Naive thymus-derived CD8-positive, alpha-beta T cell (primary cell): ENCODE measurements at regions not wholly inside any gene's neighbourhood (a gene's known extent, or its start where the extent isn't known, plus 50 kb on each side); places are given as distances from the start of the nearest gene placed in this dataset.

Experiments
- ATAC-seq, 2 donors: fragments of 150-1000 bp; cut with Tn5 transposase in 1 of 2; sonication (Bioruptor Pico), chemical (Tn5 transposase) in 1 of 2; 1 replicate in 1 of 2; 2 replicates in 1 of 2; pipeline ENCODE4 v1.10.0; 2021; ENCODE audit warnings: mild to moderate bottlenecking in 2 of 2, moderate library complexity in 2 of 2
- POLR2A ChIA-PET: fragments of 350-600 bp; sonication (Branson Sonifier 250); formaldehyde crosslinking; loops from one replicate; lab custom pipeline; 2021; ENCODE audit warnings: antibody characterized with exemption; lab: Charles Lee
- DNase-seq, 10 donors: peaks; one replicate each; pipeline versions ENCODE4 v3.0.0 to v3.0.0-alpha.2; 2020 to 2022
- H3K27ac Mint-ChIP-seq, 10 donors: one replicate each; pipeline ENCODE4 v1.8.0; 2020 to 2022; ENCODE audit warnings: mild to moderate bottlenecking in 10 of 10, mixed read lengths in 10 of 10, moderate library complexity in 4 of 10, inconsistent platforms in 1 of 10
- H3K27me3 Mint-ChIP-seq, 5 donors: one replicate each; pipeline ENCODE4 v1.8.0; 2021 to 2022; ENCODE audit warnings: mixed read lengths in 5 of 5
- H3K36me3 Mint-ChIP-seq, 3 donors: one replicate each; pipeline ENCODE4 v1.8.0; 2020 to 2022; ENCODE audit warnings: mixed read lengths in 3 of 3, mild to moderate bottlenecking in 2 of 3, inconsistent platforms in 1 of 3
- H3K4me1 Mint-ChIP-seq, 4 donors: one replicate each; pipeline ENCODE4 v1.8.0; 2021 to 2022; ENCODE audit warnings: mixed read lengths in 4 of 4
- H3K4me3 Mint-ChIP-seq, 10 donors: one replicate each; pipeline ENCODE4 v1.8.0; 2020 to 2022; ENCODE audit warnings: mild to moderate bottlenecking in 10 of 10, mixed read lengths in 10 of 10, moderate library complexity in 6 of 10, inconsistent platforms in 1 of 10
- H3K9me3 Mint-ChIP-seq, 9 donors: one replicate each; pipeline ENCODE4 v1.8.0; 2020 to 2022; ENCODE audit warnings: mixed read lengths in 9 of 9, mild to moderate bottlenecking in 3 of 9, inconsistent platforms in 1 of 9, moderate library complexity in 1 of 9

GRCh38 chr9:4415281-4415680 is 75.0 kb upstream of the SLC1A1 start:
- Mint-ChIP-seq H3K9me3 (peaks cover 0 to 7% (median 0%) of the 10 kb centered on the region in 9 donors), H3K4me1 (peaks cover 0 to 2% (median 0%) of the 10 kb centered on the region in 4 donors), H3K27ac (no peak overlapping the region), H3K27me3 (peaks cover 0 to 7% (median 2%) of the 10 kb centered on the region in 5 donors), H3K36me3 (no peaks in the 10 kb centered on the region), H3K4me3 (no peak overlapping the region)
- DNase-seq (no peak), ATAC-seq (no peak)
- POLR2A ChIA-PET, result no interaction called here

DNA sequence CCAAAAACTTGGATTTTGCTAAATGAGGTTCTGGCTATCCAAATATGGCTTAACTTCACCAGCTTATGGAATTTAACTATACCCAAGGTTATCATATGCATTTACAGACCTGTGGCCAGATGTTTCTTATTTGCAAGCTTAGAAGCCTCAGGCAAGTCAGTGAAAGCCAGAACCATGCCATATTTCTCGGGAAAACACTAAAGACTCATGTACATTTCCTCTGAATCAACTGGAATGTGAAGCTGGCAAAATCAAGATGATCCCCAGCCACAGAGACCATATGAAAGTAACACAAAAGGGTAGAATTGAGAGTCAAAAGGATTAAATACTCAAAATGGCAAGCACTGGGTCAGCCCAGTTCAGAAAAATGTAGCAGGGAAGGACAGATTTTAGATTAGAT is 76.4 kb upstream of the SLC1A1 start:
- no peak for ATAC-seq
- no peak for DNase-seq
- H3K27me3 Mint-ChIP-seq, result peaks cover 0 to 7% (median 2%) of the 10 kb centered on the region in 5 donors
- H3K9me3 Mint-ChIP-seq, result peaks cover 0 to 7% (median 0%) of the 10 kb centered on the region in 9 donors
- no peak overlapping the region for H3K4me3 Mint-ChIP-seq
- POLR2A ChIA-PET, result no interaction called here
- H3K4me1 Mint-ChIP-seq, result peaks cover 0 to 2% (median 0%) of the 10 kb centered on the region in 4 donors
- no peak overlapping the region for H3K27ac Mint-ChIP-seq
- no peaks in the 10 kb centered on the region for H3K36me3 Mint-ChIP-seq

GRCh38 chr9:4404156-4404555 is 86.1 kb upstream of the SLC1A1 start:
- POLR2A ChIA-PET, result no interaction called here
- no peak for DNase-seq

DNA sequence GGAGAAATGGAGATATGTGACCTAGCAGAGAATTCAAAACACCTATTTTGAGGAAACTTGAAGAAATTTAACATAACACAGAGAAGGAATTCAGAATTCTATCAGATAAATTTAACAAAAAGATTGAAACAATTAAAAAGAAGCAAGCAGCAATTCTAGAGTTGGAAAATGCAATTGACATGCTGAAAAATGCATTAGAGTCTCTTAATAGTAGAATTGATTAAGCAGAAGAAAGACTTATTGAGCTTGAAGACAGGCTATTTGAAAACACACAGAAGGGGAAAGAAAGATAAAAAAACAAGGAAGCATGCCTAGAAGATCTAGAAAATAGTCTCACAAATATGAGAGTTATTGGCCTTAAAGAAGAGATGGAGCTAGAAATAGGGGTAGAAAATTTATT is 87.8 kb upstream of the SLC1A1 start:
- no peak for ATAC-seq
- POLR2A ChIA-PET, result no interaction called here
- peaks cover 10 to 54% (median 29%) of the 10 kb centered on the region in 9 donors for H3K9me3 Mint-ChIP-seq
- no peaks in the 10 kb centered on the region for H3K4me1 Mint-ChIP-seq
- H3K4me3 Mint-ChIP-seq, result no peak overlapping the region
- DNase-seq, result no peak
- peaks cover 0 to 7% (median 6%) of the 10 kb centered on the region in 5 donors for H3K27me3 Mint-ChIP-seq
- no peak overlapping the region for H3K27ac Mint-ChIP-seq
- peaks cover 0 to 43% (median 20%) of the 10 kb centered on the region in 3 donors for H3K36me3 Mint-ChIP-seq

More at GRCh38 chr9:4404156-4404555, 86.1 kb upstream of the SLC1A1 start:
- Mint-ChIP-seq H3K9me3 (peaks cover 10 to 54% (median 29%) of the 10 kb centered on the region in 9 donors), H3K4me1 (no peaks in the 10 kb centered on the region), H3K36me3 (peaks cover 0 to 43% (median 21%) of the 10 kb centered on the region in 3 donors), H3K27ac (no peak overlapping the region), H3K27me3 (peaks cover 0 to 2% (median 0%) of the 10 kb centered on the region in 5 donors), H3K4me3 (no peak overlapping the region)
- no peak for ATAC-seq

GRCh38 chr9:4400731-4401130 is 89.5 kb upstream of the SLC1A1 start:
- POLR2A ChIA-PET, result no interaction called here

DNA sequence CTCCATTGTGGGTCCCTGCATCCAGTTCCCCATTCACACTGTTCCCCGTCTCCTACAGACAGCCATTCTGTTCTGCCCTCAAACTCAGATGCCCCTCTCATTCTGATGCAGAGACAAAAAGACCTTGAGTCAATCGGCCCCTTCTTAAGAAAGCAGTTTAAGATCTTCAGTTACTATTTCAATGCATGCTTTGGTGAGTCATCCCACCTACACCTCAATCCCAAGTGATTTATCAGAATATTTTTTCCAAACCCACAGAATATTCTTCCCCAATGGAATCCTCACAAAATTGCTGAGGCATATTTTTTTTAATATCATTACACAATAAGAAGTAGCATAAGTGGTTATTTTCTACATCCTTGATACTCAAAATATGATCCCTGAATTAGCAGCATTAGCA is 92.4 kb upstream of the SLC1A1 start:
- no peak for ATAC-seq
- H3K9me3 Mint-ChIP-seq, result peaks cover 0 to 18% (median 11%) of the 10 kb centered on the region in 9 donors
- H3K27me3 Mint-ChIP-seq, result peaks cover 0 to 13% (median 6%) of the 10 kb centered on the region in 5 donors
- H3K27ac Mint-ChIP-seq, result no peak overlapping the region
- peaks cover 0 to 17% (median 9%) of the 10 kb centered on the region in 3 donors for H3K36me3 Mint-ChIP-seq
- POLR2A ChIA-PET, result no interaction called here
- DNase-seq, result no peak
- no peaks in the 10 kb centered on the region for H3K4me1 Mint-ChIP-seq
- H3K4me3 Mint-ChIP-seq, result no peak overlapping the region

More at GRCh38 chr9:4400731-4401130, 89.5 kb upstream of the SLC1A1 start:
- Mint-ChIP-seq H3K27ac (no peak overlapping the region), H3K27me3 (peaks cover 0 to 13% (median 6%) of the 10 kb centered on the region in 5 donors), H3K4me1 (no peaks in the 10 kb centered on the region), H3K36me3 (peaks cover 0 to 35% (median 20%) of the 10 kb centered on the region in 3 donors), H3K4me3 (no peak overlapping the region), H3K9me3 (peaks cover 10 to 44% (median 27%) of the 10 kb centered on the region in 9 donors)
- no peak for ATAC-seq
- DNase-seq, result no peak

DNA sequence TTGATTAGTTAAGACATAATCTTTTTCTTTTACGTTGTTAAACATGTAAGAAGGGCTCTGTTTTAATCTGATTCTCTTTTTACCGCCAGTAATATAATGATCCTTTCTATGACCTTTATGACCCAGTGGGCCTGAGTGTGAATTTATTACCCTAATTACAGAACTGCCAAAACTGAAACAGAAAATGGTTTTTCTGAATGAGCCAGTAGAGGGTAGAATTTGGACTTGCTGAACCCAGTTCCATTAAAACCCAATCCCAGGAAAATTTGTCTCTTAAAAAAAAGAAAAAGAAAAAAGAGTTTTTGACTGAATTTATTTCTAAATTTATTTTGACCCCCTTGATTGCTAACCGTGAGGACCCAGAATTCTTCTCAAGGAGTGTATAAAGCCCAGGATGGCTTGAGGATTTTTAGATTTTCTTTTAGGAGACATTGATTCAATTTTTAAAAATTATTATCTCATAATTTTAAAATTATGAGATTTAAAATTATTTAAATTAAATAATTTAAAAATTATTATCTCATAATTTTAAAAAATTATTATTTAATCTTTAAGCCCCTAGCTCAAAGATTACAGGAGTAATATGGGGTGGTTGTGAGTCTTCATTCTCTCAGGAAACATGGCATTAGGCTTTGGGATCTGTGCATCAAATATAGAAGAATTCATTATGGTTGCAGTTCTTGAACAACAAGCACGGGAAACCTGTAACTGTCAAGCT is 94.1 kb upstream of the GLIS3 start:
- no peaks in the 10 kb centered on the region for H3K36me3 Mint-ChIP-seq
- POLR2A ChIA-PET, result interaction anchor here (1.1 kb wide), 1 partner anchor 246 kb away, joined by 3 read pairs; no protein-coding TSS in a partner anchor
- H3K27ac Mint-ChIP-seq, result no peak overlapping the region
- DNase-seq (no peak), ATAC-seq (no peak)
- H3K4me1 Mint-ChIP-seq, result no peaks in the 10 kb centered on the region
- H3K4me3 Mint-ChIP-seq, result no peak overlapping the region
- H3K9me3 Mint-ChIP-seq, result no peaks in the 10 kb centered on the region
- H3K27me3 Mint-ChIP-seq, result peaks cover 0 to 13% (median 4%) of the 10 kb centered on the region in 5 donors

- ATAC-seq (no peak), DNase-seq (no peak)
- no peak overlapping the region for H3K27ac Mint-ChIP-seq
- no peaks in the 10 kb centered on the region for H3K36me3 Mint-ChIP-seq
- POLR2A ChIA-PET, result no interaction called here
- H3K4me3 Mint-ChIP-seq, result no peak overlapping the region
- H3K4me1 Mint-ChIP-seq, result peaks cover 0 to 9% (median 3%) of the 10 kb centered on the region in 4 donors
- no peaks in the 10 kb centered on the region for H3K9me3 Mint-ChIP-seq
- H3K27me3 Mint-ChIP-seq, result no peaks in the 10 kb centered on the region
These were observed 89.9 kb upstream of the GLIS3 start for GRCh38 chr9:4389755-4390154.

- H3K4me3 Mint-ChIP-seq, result no peak overlapping the region
- peaks cover 0 to 9% (median 3%) of the 10 kb centered on the region in 4 donors for H3K4me1 Mint-ChIP-seq
These were observed 89.1 kb upstream of the GLIS3 start for GRCh38 chr9:4389003-4389402.

DNA sequence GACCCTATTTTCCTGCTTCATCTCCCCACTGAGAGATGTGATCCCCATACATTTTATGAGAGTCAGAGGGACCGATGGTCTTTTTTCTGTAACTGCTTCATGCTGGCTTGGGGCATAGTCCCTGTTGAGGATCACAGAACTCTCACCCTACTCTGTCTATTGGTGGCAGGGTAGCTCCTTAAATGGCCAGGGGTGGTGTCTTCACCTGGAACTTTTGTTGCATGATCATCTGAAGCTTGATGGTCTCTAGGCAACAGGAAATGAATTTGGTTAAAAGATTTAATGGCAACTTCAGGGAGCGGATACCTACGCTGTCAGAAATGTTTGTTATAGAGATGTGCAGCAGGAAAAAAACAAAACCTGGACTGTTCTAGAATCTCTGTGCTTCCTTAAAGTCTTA is 87.0 kb upstream of the GLIS3 start:
- H3K4me3 Mint-ChIP-seq, result no peak overlapping the region
- H3K9me3 Mint-ChIP-seq, result no peaks in the 10 kb centered on the region
- ATAC-seq (peak in 1 of 2 donors; percentile 51), DNase-seq (peak in 3 of 10 donors; percentile 4 to 17 (median 10))
- POLR2A ChIA-PET, result no interaction called here
- H3K4me1 Mint-ChIP-seq, result peaks cover 0 to 9% (median 3%) of the 10 kb centered on the region in 4 donors
- H3K27ac Mint-ChIP-seq, result peak overlapping the region in 1 of 10 donors; percentile 25
- H3K36me3 Mint-ChIP-seq, result no peaks in the 10 kb centered on the region
- H3K27me3 Mint-ChIP-seq, result peaks cover 0 to 4% (median 0%) of the 10 kb centered on the region in 5 donors

More at GRCh38 chr9:4389003-4389402, 89.1 kb upstream of the GLIS3 start:
- POLR2A ChIA-PET, result no interaction called here
- ATAC-seq (no peak), DNase-seq (no peak)
- no peaks in the 10 kb centered on the region for H3K36me3 Mint-ChIP-seq
- no peaks in the 10 kb centered on the region for H3K9me3 Mint-ChIP-seq
- no peak overlapping the region for H3K27ac Mint-ChIP-seq
- no peaks in the 10 kb centered on the region for H3K27me3 Mint-ChIP-seq

DNA sequence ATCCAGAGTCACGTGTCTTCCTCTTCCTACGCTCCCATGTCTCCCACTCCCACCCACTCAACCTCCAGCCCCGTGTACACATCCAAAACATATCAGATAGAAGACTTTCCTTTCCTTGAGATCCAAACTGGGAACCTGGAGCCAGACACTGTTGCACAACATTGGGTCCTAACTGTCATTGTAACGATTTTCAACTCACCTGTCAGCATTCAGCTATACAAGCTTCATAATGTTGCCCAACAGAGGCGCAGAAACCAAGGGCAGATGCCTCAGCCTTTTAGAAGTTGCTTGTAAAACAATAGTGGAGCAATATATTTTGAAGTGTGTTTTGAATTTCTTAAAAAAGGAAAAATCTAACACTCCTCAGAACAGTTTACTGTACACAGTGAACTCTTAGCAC is 84.9 kb upstream of the GLIS3 start:
- DNase-seq (no peak), ATAC-seq (no peak)
- H3K4me3 Mint-ChIP-seq, result no peak overlapping the region
- H3K36me3 Mint-ChIP-seq, result no peaks in the 10 kb centered on the region
- POLR2A ChIA-PET, result interaction anchor here (0.7 kb wide), 1 partner anchor 205 kb away, joined by 3 read pairs; no protein-coding TSS in a partner anchor
- peaks cover 0 to 9% (median 3%) of the 10 kb centered on the region in 4 donors for H3K4me1 Mint-ChIP-seq
- H3K27ac Mint-ChIP-seq, result no peak overlapping the region
- H3K9me3 Mint-ChIP-seq, result no peaks in the 10 kb centered on the region
- H3K27me3 Mint-ChIP-seq, result peaks cover 0 to 8% (median 0%) of the 10 kb centered on the region in 5 donors

DNA sequence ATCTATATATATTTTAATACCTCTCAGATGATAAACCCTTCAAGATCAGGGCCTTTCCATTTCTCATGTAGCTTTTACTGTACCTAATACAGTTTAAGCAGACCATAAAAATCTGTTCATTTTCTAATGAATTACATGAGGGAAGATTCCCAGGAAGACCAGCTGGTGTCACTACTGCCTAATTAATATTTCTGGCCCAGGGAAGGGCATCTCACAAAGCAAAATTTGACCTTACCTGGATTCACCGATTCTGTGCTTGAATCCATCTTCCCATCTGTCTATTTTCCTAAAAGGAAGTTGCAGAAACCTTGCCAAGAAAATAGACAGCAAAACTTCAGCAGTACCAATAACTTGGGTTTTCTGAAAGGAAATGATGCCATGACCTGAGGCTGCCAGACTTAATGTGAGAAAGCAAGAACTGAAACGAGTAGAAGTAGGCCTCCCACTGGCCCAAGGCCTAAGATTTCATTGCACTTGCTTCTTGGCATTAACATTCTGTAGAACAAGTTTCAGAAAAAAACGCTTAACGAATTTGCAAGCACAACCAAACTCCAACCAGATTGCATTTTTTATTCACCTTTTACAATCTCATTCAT is 83.0 kb upstream of the GLIS3 start:
- POLR2A ChIA-PET, result interaction anchor here (0.6 to 1.0 kb wide), 2 partner anchors 258 to 283 kb away, joined by 3 read pairs; no protein-coding TSS in a partner anchor
- Mint-ChIP-seq H3K4me3 (no peak overlapping the region), H3K27ac (no peak overlapping the region), H3K9me3 (no peaks in the 10 kb centered on the region), H3K27me3 (peaks cover 0 to 12% (median 0%) of the 10 kb centered on the region in 5 donors), H3K4me1 (peaks cover 0 to 9% (median 3%) of the 10 kb centered on the region in 4 donors), H3K36me3 (no peaks in the 10 kb centered on the region)
- peak in 7 of 10 donors; percentile 3 to 47 (median 29) for DNase-seq
- ATAC-seq, result peak in 1 of 2 donors; percentile 43

DNA sequence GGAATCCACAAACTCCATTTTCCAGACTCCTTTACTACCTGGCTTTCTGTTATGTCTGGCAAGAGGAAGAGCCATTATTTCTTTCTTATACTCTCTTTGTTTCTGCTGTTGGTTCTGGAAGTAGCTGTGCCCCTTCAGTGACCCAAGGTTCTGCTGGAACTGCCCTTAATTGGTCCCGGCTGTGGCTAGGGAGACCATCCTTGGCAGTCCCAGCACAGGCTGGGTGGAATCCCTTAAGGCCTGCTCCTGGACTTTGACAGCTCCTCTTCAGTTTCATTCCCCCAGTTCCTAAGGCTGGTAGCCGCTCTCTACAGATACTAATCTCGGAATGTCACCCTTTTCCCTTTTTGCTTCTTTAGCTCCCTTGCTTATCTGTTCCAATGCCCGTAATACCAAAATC is 81.9 kb upstream of the GLIS3 start:
- peaks cover 0 to 12% (median 0%) of the 10 kb centered on the region in 5 donors for H3K27me3 Mint-ChIP-seq
- H3K27ac Mint-ChIP-seq, result no peak overlapping the region
- DNase-seq (no peak), ATAC-seq (no peak)
- POLR2A ChIA-PET, result no interaction called here
- no peaks in the 10 kb centered on the region for H3K36me3 Mint-ChIP-seq
- H3K9me3 Mint-ChIP-seq, result no peaks in the 10 kb centered on the region
- H3K4me3 Mint-ChIP-seq, result no peak overlapping the region
- H3K4me1 Mint-ChIP-seq, result peaks cover 0 to 1% (median under 1%) of the 10 kb centered on the region in 4 donors
